Mammary epithelial cell (primary cell): ENCODE measurements at regions not wholly inside any gene's neighbourhood (a gene's known extent, or its start where the extent isn't known, plus 50 kb on each side); places are given as distances from the start of the nearest gene placed in this dataset.

Experiments used
- CTCF ChIP-seq, 2 donors: IDR thresholded peaks in 1 of 2; conservative IDR thresholded peaks in 1 of 2; 2 replicates each; pipeline ENCODE4 v1.5.1; 2011 to 2012; ENCODE audit warnings: inconsistent platforms in 2 of 2, low read length in 2 of 2, mild to moderate bottlenecking in 2 of 2, control low read depth in 1 of 2, low read depth in 1 of 2; ENCODE audit not compliant: insufficient read depth in 1 of 2; ENCODE audit errors: extremely low read depth in 1 of 2
- EZH2 ChIP-seq: IDR thresholded peaks from 2 replicates; pipeline ENCODE4 v1.6.1; 2012; ENCODE audit warnings: low read length, inconsistent platforms, borderline replicate concordance

- TF ChIP-seq CTCF (conservative IDR thresholded peaks at IDR 0.05 in 1 of 2, IDR thresholded peaks at IDR 0.05 in 1 of 2; ENCODE audit: extremely low read depth in 1 of 2, insufficient read depth in 1 of 2, low read depth in 1 of 2, low read length in 2 of 2), result no peak
- no peak for TF ChIP-seq EZH2
These were observed 634.3 kb downstream of the BRD1 start for GRCh38 chr22:49193348-49193747.
